Stimulated activated CD4-positive, alpha-beta T cell treated with anti-CD3 and anti-CD28 coated beads, Interleukin-4, amount 100 ng/mL, for 4 hours (primary cell): ENCODE measurements at regions not wholly inside any gene's neighbourhood (a gene's known extent, or its start where the extent isn't known, plus 50 kb on each side); places are given as distances from the start of the nearest gene placed in this dataset.
"Not testable (repeated sequence)": the region's sequence is repeated elsewhere in the genome, so short reads cannot be mapped to it uniquely, and the experiment has no call there.

Experiments
- DNase-seq, 2 experiments: peaks; one replicate each; pipeline ENCODE4 v3.0.0-alpha.2; 2020

DNA sequence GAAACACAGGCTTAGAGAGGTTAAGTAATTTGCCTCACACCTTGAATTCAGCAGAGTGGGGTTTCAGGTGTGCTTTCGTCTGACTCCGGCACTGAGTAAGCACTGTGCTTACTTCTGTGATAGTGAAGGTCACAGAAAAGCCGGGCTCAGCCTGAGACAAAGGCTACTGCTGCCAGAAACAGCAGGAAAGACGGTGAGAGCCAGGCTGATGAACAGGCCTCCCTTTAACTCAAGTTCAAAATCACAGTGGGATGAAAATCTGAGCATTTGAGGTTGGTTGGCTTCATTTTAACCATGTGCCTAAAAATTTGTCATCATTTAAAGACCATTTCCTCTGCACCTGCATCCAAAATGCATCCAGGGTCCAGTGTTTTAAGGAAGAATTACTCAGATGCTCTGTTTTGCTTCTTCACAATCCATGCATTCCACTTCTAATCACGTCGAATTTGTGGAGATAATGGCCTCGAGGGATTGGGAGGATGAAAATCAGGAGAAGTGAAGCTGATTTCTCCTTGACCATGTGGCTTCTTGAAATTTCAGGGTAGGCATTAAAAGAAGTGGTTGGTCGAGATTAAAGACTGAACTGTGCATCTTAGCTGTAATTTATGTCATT is 121.2 kb upstream of the LNX1 start:
- DNase-seq = no peak

DNA sequence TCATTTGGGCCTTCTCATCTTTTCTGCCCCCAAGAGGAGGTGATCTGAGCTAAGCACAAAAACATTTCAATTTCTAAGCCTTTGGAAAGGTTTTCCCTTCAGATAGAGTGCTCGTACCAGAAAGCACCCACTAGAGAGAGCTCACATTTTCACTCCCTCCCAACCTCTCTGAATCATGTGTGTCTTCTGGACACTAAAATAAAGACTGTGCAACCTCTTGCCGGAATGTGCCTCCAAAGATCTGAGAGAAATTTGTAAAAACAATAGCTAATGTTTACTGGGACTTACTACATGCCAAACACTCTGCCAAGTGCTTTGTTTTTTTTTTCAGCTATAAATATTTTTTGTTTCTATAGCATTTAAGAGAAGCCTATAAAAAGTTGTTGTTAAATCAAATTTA is 120.6 kb upstream of the LNX1 start:
- no peak for DNase-seq

DNA sequence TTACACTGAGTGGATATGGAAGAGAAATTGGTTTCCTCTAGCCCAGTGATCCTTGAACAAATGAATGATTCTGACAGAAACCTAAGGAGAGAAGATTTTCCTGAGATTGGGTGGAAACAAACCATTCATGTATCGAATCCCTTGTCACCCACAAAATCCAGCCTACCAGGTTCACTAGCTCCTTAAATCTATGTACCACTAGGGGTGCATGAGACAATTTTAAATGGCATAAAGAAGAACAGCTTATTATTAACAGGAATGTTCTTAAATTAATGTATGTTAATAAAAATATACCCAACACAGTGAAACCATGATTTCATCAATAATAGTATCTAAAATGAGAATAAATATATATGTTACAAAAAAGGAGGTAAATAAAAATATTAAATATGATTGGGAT is 118.4 kb upstream of the LNX1 start:
- no peak for DNase-seq

DNA sequence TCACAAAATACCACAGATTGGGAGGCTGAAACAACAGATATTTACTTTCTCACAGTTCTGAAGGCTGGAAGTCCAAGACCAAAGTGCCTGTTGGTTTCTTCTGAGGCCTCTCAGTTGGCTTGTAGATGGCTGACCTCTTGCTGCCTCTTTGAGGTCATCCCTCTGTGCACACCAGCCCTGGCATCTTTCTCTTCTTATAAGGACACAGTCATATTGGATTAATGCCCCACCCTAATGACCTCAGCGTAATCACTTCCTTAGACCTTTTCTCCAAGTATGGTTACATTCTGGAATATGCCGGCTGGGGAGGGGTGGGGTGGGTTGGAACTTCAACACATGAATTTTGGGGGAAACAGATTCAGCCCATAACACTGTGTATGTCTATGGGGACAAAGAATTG is 116.2 kb upstream of the LNX1 start:
- no peak for DNase-seq

DNA sequence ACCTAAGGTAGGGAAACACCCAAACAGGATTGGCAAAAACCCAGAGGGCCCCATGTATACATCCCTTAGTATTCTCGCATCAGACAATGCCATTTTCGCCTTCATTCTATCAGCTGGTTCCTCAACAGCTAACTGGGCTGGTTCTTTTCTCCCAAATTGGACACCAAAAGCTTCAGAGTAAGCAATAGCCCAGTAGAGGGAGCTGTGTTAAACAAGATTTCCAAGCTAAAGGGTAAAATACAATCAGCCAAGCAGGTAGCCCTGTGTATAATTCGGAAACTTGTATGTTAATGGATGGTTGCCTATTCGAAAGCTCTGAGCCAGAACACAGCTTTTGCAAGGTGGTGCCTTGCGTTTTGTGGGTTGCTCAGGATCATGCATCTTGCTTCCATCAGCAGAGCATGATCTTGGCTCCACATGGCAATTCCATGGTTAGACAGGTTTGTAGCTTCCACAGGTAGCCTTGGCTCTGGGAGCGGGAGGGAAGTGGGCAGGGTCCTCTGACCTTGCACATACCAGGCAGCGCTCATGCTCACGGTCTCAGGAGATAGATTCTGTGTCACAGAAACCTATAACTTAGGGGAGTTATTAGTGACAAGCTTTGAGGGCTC is 115.2 kb upstream of the LNX1 start:
- DNase-seq = no peak

DNA sequence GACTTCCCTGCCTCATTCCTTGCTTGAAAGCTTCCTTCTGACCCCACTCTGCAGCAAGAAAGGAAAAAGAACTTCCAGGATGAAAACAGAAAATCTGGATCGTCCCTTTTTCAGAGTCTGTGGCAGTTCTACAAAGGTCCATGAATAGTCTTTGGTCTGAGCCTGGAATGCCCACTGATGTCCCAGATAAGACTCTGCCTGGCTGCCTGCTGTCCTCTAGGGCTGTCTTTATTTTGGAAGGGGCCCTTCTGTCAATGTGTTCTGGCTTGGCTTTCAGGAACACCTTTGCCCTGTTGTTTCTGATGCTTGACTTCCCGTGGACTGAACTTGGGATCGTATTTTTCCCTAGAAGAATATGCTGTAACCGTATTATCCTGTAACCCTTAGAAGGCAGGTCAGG is 114.7 kb upstream of the LNX1 start:
- DNase-seq = no peak

- DNase-seq = no peak
Observed at GRCh38 chr4:53705151-53705764, 114.0 kb upstream of the LNX1 start.

DNA sequence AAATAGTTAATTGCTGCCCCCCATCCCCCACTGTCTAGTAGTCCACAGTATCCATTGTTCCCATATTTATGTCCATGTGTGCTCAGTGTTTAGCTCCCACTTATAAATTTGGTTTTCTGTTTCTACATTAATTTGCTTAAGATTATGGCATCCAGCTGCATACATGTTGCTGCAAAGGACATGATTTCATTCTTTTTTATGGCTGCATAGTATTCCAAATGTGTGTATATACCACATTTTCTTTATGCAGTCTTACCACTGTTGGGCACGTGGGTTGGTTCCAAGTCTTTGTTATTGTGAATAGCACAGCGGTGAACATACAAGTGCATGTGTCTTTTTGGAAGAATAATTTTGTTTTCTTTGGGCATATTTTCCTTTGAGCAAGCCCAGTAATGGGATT is 113.0 kb upstream of the LNX1 start:
- no peak for DNase-seq

GRCh38 chr4:53703267-53703655 is 112.0 kb upstream of the LNX1 start:
- DNase-seq = no peak

- no peak for DNase-seq
Observed at GRCh38 chr4:53702334-53703266, 111.3 kb upstream of the LNX1 start.

GRCh38 chr4:53701260-53701659 is 110.0 kb upstream of the LNX1 start:
- not testable (repeated sequence) for DNase-seq

DNA sequence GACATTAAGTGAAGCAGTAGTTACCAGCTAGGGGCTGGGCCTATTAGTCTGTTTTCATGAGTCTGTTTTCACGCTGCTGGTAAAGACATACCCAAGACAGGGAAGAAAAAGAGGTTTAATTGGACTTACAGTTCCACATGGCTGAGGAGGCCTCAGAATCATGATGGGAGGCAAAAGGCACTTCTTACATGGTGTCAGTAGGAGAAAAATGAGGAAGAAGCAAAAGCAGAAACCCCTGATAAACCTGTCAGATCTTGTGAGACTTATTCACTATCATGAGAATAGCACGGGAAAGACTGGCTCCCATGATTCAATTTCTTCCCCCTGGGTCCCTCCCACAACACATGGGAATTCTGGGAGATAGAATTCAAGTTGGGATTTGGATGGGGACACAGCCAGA is 108.0 kb upstream of the LNX1 start:
- DNase-seq = not testable (repeated sequence)

DNA sequence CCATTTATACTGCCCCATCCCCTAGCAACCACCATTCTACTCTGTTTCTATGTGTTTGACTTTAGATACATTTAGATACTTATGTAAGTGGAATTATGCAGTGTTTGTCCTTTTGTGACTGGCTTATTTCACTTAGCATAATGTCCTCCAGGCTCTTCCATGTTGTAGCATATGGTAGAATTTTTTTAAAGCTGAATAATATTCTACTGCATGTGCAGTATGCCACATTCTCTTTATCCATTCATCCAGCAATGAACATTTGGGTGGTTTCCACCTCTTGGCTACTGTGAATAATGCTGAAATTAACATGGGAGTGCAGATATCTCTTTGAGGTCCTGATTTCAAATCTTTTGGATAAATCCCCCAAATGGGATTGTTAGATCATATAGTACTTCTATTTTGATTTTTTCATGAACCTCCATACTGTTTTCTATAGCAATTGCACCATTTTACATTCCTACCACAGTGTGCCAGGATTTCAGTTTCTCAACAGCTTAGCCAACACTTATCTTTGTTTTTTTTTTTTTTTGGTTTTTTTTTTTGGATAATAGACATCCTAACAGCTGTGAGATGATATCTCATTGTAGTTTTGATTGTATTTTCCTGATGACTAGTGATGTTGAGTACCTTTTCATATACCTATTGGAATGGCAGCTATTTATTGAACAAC is 105.9 kb upstream of the LNX1 start:
- DNase-seq = no peak

DNA sequence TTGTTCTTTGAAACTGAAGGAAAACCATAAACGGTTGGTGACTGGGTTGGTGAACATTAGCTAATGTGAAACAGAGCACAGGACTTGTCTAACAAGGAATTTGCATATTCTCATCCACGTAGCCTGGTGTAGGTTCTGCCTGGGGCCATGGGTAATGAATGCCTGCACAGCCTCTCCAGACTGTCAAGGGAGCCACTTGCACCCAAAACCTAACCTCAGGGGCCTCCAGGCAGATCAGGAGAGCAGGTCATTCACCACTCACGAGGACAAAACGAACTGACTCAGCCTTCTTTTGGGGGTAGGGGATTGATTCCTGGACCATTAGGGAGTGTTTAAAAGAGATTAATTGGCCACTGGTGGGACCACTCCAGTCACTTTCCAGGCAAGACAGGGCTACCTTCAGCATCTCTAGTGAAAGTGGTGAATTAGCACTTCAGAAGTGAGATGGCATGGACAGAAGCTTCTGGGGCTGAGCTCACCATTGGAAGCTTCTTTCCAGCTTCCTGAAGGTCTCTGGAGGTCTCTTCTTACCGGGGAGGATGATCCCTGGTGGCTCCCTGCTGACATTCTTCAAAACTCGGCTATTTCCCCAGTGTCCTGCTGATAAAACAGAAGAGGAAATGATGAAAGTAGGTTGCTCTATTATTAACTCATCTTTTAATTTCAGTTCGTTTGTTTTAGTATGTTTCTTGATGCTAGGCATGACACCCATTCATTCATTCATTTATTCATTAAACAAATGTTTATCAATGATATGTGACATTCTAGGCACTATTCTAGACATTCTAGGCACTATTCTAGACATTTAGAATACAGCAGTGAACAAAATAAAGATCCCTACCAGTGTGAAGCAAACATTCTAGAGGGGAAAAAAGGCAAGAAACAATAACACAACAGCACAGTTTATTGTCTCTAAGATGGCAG is 104.5 kb upstream of the LNX1 start:
- DNase-seq = no peak

GRCh38 chr4:53694666-53695065 is 103.4 kb upstream of the LNX1 start:
- no peak for DNase-seq

DNA sequence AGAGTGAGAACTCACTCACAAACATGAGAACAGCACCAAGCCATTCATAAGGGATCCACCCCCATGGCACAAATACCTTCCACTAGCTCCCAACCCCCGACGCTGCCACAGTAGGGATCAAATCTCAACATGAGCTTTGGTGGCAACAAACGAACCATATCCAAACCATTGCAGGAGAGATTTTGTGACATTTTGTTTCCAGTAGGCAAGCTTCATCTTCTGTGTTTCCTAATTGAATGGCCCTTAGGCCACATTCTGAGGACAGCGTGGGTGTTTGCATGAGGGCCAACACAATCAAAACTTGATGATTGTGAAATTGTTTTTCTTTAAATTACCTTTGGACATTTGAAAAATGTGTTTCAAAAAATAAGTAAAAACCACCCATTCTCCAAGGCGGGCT is 102.6 kb upstream of the LNX1 start:
- no peak for DNase-seq

GRCh38 chr4:53693408-53693807 is 102.1 kb upstream of the LNX1 start:
- no peak for DNase-seq

DNA sequence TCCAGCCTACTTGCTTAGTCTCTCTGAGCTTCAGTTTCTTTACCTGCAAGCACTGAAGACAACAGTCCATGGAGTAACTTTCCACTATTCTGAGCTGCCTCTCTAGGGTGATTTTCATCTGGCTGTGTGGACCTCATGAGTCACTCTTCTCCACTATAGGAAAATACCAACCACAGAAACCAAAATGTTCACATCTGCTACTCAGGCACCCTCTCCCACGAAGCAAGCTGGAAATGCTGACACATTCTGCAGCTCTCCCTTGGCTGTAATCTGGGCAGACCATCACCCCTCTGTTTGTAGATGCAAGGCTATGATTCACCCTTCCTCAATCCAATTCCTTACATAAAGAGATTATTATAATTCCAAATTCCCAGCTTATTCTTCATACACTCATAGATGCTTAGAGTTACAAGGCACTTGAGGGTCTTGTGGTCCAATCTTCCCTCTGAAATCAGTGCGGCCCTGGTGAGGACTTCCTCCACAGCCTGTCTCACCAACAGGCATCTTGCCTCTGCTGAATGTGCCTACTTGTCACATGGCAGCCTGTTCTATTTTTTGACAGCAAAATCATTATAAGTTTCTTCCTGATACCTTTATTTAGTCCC is 97.0 kb upstream of the LNX1 start:
- DNase-seq = no peak

DNA sequence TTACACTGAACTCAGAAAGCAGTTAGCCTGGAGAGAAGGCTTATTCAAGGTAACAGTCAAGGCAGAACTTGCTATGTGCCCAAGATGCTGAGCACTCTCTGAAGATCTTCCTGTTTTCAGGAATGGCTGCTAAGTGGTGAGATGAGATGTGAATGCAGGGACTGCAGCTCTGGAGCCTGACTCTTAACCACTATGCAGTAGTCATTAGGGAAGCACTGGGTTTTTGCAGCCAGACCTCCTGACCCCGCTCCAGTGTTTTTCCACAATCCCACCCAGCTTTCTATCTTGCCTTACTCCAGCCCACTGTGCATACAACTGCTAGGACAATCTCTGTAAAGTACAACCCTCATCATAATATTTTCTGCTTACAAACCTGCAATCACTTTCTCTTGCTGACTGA is 95.2 kb upstream of the LNX1 start:
- no peak for DNase-seq

DNA sequence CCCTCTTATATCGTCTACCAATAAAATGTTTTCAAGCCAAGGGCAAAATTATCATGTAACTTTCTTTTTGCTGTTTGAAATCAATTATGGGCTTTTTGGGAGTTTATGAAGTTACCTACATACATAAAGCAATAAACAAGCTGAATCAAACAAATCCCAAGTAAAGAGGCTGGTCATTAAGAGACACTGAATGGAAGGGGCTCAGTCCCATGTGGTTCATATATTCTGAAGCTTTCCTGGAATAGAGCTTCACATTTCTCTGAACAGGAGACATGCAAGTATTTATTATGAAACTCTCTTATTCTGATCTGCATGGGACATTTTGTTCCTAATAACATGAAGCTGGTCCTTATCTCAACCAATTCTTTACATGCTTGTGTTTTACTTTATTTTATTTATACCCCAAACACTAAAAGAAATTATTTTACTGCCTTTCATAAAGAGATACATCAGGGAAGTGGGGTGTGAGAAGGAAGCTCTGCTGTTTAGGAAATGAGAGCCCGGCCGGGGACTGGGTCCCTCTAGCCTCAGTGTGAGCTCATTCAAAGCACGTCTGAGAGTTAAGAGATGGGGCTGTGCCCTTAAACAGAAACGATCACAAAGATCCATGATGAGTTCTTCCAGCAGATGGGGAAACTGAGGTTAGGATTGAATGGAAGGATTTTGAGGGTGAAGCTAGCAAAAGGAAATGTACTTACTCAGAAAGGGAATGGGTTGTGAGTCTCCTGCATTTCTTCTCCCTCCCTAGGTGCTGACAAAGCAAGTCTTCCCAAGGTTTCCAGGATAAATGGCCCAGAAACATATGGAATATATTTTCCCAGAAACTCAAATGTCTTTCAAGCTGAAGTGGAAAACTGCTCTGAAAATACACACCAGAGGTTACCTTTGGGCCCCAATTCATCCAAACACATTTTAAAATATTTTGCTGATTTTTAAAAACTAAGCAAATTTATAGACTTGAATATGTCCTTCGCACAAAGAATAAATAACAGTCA is 93.1 kb upstream of the LNX1 start:
- no peak for DNase-seq
